Smooth muscle cell (in vitro differentiated cells): ENCODE measurements at regions not wholly inside any gene's neighbourhood (a gene's known extent, or its start where the extent isn't known, plus 50 kb on each side); places are given as distances from the start of the nearest gene placed in this dataset.
"Not testable (repeated sequence)": the region's sequence is repeated elsewhere in the genome, so short reads cannot be mapped to it uniquely, and the experiment has no call there.

ENCODE experiments used
- DNase-seq: peaks from one replicate; lab custom pipeline; 2025; ENCODE audit not compliant: unreplicated experiment; lab: John Stamatoyannopoulos, UW
- H2AFZ ChIP-seq: fragments of 200-600 bp; sonication (generic); 2 replicates; pipeline ENCODE4 v1.6.0; 2016; ENCODE audit warnings: antibody characterized with exemption, low read depth, mild to moderate bottlenecking
- H3F3A ChIP-seq: fragments of 200-600 bp; sonication (generic); 2 replicates; pipeline ENCODE4 v1.6.0; 2017; ENCODE audit warnings: antibody characterized with exemption, low read depth
- H3K27ac ChIP-seq: fragments of 200-600 bp; sonication (generic); 2 replicates; pipeline ENCODE4 v1.5.1; 2016; ENCODE audit warnings: low read depth, mild to moderate bottlenecking
- H3K27me3 ChIP-seq: fragments of 200-600 bp; sonication (generic); 2 replicates; pipeline ENCODE4 v1.6.1; 2016; ENCODE audit warnings: low read depth, mild to moderate bottlenecking
- H3K36me3 ChIP-seq: fragments of 200-600 bp; sonication (generic); 2 replicates; pipeline ENCODE4 v1.5.1; 2016; ENCODE audit warnings: low read depth
- H3K4me1 ChIP-seq: fragments of 200-600 bp; sonication (generic); 2 replicates; pipeline ENCODE4 v1.5.1; 2016; ENCODE audit warnings: low read depth
- H3K4me2 ChIP-seq: fragments of 200-600 bp; sonication (generic); 2 replicates; pipeline ENCODE4 v1.6.0; 2016; ENCODE audit warnings: mild to moderate bottlenecking
- H3K4me3 ChIP-seq: fragments of 200-600 bp; sonication (generic); 2 replicates; pipeline ENCODE4 v1.5.1; 2016; ENCODE audit warnings: mild to moderate bottlenecking
- H3K79me2 ChIP-seq: fragments of 200-600 bp; sonication (generic); 2 replicates; pipeline ENCODE4 v1.6.0; 2016; ENCODE audit warnings: low read depth, mild to moderate bottlenecking
- H3K9ac ChIP-seq: fragments of 200-600 bp; sonication (generic); 2 replicates; pipeline ENCODE4 v1.6.0; 2016; ENCODE audit warnings: low read depth
- H3K9me3 ChIP-seq: fragments of 200-600 bp; sonication (generic); replicated peaks from 2 replicates; pipeline ENCODE4 v1.5.1; 2016; ENCODE audit warnings: low read depth
- H4K20me1 ChIP-seq: fragments of 200-600 bp; sonication (generic); 2 replicates; pipeline ENCODE4 v1.6.0; 2016; ENCODE audit warnings: low read depth
- WGBS: methylation state at CpG from one replicate; pipeline ENCODE4 v1.1.7; 2016; ENCODE audit warnings: low lambda C conversion rate; 5-methylcytosine and 5-hydroxymethylcytosine counted together

DNA sequence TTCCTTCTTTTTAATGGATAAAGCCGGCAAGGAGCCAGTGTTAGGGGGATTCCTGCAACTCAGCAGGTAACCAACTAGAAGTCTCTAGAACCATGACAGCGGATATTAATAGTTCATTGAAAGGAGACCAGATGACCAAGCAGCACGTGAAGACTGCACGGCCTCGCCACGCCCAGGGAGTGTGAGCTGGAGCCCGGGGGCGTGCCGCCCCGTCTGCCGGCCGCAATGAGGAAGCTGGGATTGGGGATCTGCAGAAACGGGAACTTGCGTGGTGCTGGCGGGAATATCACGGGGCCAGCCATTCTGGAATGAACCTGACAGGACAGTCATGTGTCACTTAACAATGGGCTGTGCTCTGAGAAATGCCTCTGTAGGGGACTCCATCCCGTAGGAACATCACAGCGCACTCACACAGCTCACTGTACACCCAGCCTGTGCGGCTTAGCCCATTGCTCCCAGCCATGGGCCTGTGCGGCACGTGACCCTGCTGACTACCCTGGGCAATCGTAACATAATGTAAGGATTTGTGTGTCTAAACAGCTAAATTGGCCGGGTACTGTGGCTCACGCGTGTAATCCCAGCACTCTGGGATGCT lies 4092.8 kb upstream of the TPTE start:
- not testable (repeated sequence) for H3K27ac ChIP-seq, H3K9me3 ChIP-seq, H3K4me1 ChIP-seq, H3K27me3 ChIP-seq, H2AFZ ChIP-seq, DNase-seq, H3K4me3 ChIP-seq, H4K20me1 ChIP-seq, H3K79me2 ChIP-seq, H3K36me3 ChIP-seq, H3F3A ChIP-seq, H3K4me2 ChIP-seq, H3K9ac ChIP-seq
- 96% methylated on average over 7 of the region's 25 CpGs for WGBS

DNA sequence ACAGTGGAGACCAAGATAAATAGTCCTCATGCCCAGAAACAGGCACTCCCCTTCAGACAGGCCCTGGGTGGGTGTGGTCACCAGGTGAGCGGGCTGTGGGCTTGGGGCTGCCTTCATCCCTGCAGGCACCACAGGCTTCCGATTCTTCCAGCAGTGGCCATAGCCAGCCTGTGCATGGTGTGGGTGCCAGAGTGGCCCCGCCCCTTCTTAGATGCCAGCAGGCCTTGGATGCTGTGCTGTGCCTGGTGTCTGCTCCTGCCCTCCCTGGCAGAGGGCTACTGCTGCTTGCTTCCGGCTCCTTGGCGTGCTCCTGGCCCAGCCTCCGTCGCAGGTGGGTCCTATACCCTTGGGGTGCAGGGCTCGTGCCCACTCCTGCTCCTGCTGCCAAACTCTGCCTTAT lies 4091.5 kb upstream of the TPTE start:
- H3K79me2 ChIP-seq, H3K27me3 ChIP-seq, H3K9ac ChIP-seq, H3K27ac ChIP-seq, H3K36me3 ChIP-seq, H3K9me3 ChIP-seq, H4K20me1 ChIP-seq, H3K4me1 ChIP-seq, H3K4me2 ChIP-seq, H3F3A ChIP-seq, DNase-seq, H3K4me3 ChIP-seq, H2AFZ ChIP-seq: not testable (repeated sequence)
- no CpG with 5 or more reads among the region's 8 CpGs for WGBS

GRCh38 chr21:6433149-6433548 lies 4088.2 kb upstream of the TPTE start:
- H3K9me3 ChIP-seq, H3K9ac ChIP-seq, H3F3A ChIP-seq, H3K27ac ChIP-seq, H2AFZ ChIP-seq, H4K20me1 ChIP-seq, H3K4me2 ChIP-seq, H3K4me1 ChIP-seq, H3K79me2 ChIP-seq, H3K27me3 ChIP-seq, DNase-seq, H3K36me3 ChIP-seq, H3K4me3 ChIP-seq: not testable (repeated sequence)
- no CpG with 5 or more reads among the region's 12 CpGs for WGBS

DNA sequence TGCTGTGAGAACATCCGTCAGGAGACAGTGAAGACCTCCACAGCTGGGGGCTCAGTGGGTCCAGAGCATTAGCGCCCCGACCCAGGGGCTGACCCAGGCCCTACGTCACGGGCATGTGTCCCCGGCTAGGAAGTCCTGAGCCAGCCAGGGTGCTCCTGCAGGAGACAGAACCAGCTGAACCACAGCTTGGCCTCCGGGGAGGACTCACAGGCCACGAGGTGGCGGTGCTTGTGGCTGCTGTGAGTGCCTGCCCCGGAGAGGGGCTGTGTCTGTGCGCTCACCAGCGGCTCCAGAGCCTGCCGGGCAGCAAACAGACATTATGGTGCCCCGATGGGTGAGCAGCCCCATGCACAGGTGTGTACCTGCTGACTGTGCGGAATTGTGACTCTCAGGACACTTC lies 4085.2 kb upstream of the TPTE start:
- H4K20me1 ChIP-seq, H3K36me3 ChIP-seq, H3K27me3 ChIP-seq, H3F3A ChIP-seq, H3K4me1 ChIP-seq, H3K9ac ChIP-seq, H3K4me2 ChIP-seq, H3K79me2 ChIP-seq, H3K27ac ChIP-seq, H3K4me3 ChIP-seq, H2AFZ ChIP-seq, DNase-seq, H3K9me3 ChIP-seq: not testable (repeated sequence)
- 90% methylated on average over 13 of the region's 15 CpGs for WGBS

DNA sequence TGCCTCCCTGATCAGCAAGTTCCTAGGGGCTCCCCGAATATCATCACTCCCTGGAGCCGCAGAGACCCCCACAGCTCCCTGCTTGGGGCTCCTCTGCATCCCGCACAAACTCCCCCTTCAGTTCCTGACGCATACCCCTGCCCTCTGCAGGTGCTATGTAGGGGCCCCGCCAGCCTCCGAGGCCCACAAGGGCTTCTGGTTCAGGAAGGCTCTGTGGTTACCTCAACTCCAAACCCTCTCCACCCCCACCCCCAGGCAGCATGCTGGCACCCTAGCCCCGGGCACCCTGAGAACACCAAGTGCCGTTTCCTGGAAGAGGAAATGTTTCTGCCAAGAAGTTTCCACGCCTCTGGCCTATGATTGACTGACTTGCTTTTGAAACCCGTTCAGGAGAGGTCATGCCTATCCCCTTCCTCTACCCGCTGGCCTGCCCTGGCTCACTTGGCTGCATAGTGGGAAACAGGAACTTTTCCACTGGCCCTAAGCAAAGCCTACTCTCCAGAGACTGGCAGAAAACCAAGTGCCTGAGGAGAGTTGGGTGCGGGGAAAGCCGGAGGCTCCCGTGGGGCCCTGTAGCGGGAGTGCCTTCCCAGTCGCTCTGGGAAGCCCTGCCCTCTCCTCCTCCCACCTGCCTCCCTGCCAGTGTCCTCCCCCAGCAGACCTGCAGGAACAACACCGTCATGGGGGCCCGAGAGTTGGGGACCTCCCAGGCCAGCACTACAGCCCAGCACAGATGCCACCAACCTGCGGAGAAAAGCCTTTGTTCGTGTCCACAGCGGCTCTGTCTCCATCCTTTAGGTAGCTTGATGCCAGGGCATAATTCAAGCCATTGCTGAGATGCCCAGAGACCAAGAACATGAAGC lies 4084.2 kb upstream of the TPTE start:
- not testable (repeated sequence) for H3F3A ChIP-seq, H3K27me3 ChIP-seq, H3K9me3 ChIP-seq, DNase-seq, H3K4me2 ChIP-seq, H3K9ac ChIP-seq, H2AFZ ChIP-seq, H3K79me2 ChIP-seq, H3K36me3 ChIP-seq, H4K20me1 ChIP-seq, H3K27ac ChIP-seq, H3K4me1 ChIP-seq, H3K4me3 ChIP-seq
- WGBS: 86% methylated on average over 8 of the region's 21 CpGs

- H3K36me3 ChIP-seq, H3K27ac ChIP-seq, H3K4me3 ChIP-seq, H4K20me1 ChIP-seq, H3K9me3 ChIP-seq, DNase-seq, H3F3A ChIP-seq, H3K27me3 ChIP-seq, H3K4me1 ChIP-seq, H3K4me2 ChIP-seq, H3K9ac ChIP-seq, H3K79me2 ChIP-seq, H2AFZ ChIP-seq: not testable (repeated sequence)
- 70% methylated on average over 3 of the region's 7 CpGs for WGBS
These were observed 4083.6 kb upstream of the TPTE start for GRCh38 chr21:6437834-6438187.

DNA sequence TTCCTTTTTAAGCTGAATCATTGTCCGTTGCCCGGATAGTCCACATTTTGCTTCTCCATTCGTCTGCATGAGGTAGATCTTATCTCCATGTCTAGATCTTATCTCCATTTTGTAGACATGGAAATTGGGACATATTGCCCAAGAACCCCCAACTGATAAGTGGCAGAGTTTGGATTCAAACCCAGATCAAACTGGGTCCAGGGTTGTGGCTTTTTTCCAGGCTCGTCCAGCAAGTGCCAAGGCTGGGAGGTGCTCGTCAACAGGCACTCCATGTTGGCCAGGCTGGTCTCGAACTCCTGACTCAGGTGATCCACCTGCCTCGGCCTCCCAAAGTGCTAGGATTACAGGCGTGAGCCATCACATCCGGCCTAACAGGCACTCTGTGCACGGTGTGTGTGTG lies 4082.3 kb upstream of the TPTE start:
- not testable (repeated sequence) for H3K36me3 ChIP-seq, H3K4me1 ChIP-seq, H3K4me3 ChIP-seq, H2AFZ ChIP-seq, H4K20me1 ChIP-seq, H3F3A ChIP-seq, DNase-seq, H3K27me3 ChIP-seq, H3K79me2 ChIP-seq, H3K9me3 ChIP-seq, H3K27ac ChIP-seq, H3K4me2 ChIP-seq, H3K9ac ChIP-seq
- WGBS: 81% methylated on average over 5 of the region's 10 CpGs

DNA sequence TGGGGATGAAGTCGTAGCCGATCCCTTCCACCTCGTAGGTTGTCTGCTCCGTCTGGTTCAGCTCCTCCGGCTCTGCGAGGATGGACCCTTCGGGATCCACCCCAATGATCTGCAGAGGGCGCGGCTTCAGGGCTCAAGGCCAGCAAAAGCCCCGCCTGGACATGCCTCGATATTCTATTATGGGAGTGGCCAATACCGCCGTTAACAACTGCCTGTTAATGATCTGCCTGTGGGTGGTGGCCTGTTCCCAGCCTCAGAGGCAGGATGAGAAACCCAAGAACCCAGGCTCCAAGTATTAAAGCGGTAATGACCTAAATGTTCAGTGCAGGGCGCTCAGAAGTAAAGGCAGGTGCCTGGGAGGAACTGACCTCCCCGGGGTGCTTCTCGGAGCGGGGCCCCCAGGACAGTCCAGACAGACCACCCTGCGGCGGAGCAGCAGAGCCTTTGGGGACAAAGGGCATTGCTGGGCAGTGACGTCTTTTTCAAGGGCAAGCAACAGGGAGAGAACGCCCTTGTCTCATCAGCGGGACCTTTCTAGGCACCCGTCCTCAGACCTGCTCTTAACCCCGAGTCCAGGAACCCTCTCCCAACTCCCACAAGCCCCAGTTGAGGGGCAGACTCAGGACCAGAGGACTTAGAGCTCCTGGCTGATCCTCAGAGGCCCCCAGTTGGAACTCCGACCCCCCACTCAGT lies 4066.6 kb upstream of the TPTE start:
- not testable (repeated sequence) for H3K79me2 ChIP-seq, H4K20me1 ChIP-seq, H3K4me1 ChIP-seq, H3K4me3 ChIP-seq, H3K9me3 ChIP-seq, H2AFZ ChIP-seq, DNase-seq, H3F3A ChIP-seq, H3K9ac ChIP-seq, H3K36me3 ChIP-seq, H3K27ac ChIP-seq, H3K27me3 ChIP-seq, H3K4me2 ChIP-seq
- WGBS: no CpG with 5 or more reads among the region's 26 CpGs
